Mucosa of rectum (tissue), 2 donors: ENCODE measurements at regions not wholly inside any gene's neighbourhood (a gene's known extent, or its start where the extent isn't known, plus 50 kb on each side); places are given as distances from the start of the nearest gene placed in this dataset.

ENCODE experiments used
- H3K27ac ChIP-seq, 2 donors: one replicate each; pipeline ENCODE4 v1.7.0; 2013; ENCODE audit warnings: inconsistent platforms in 2 of 2, low read depth in 2 of 2, low read length in 2 of 2
- H3K27me3 ChIP-seq, 2 donors: one replicate each; pipeline ENCODE4 v1.7.0; 2013; ENCODE audit warnings: low read length in 2 of 2; ENCODE audit not compliant: control insufficient read depth in 2 of 2, insufficient read depth in 2 of 2
- H3K36me3 ChIP-seq, 2 donors: one replicate each; pipeline ENCODE4 v1.7.0; 2013; ENCODE audit warnings: low read length in 2 of 2; ENCODE audit not compliant: control insufficient read depth in 2 of 2, insufficient read depth in 2 of 2
- H3K4me1 ChIP-seq, 2 donors: one replicate each; pipeline ENCODE4 v1.7.0; 2013; ENCODE audit warnings: low read length in 2 of 2, mild to moderate bottlenecking in 1 of 2; ENCODE audit not compliant: control insufficient read depth in 2 of 2, insufficient read depth in 2 of 2
- H3K4me3 ChIP-seq, 2 donors: one replicate each; pipeline ENCODE4 v1.7.0; 2013; ENCODE audit warnings: low read length in 2 of 2
- H3K9ac ChIP-seq, 2 donors: one replicate each; pipeline ENCODE4 v1.7.0; 2013; ENCODE audit warnings: low read length in 2 of 2, low read depth in 1 of 2, mild to moderate bottlenecking in 1 of 2
- H3K9me3 ChIP-seq, 2 donors: one replicate each; pipeline ENCODE4 v1.7.0; 2013; ENCODE audit warnings: low read length in 2 of 2; ENCODE audit not compliant: control insufficient read depth in 2 of 2
- donor health status: healthy.
- donor health status: Normal muscosa, but diverticular disease.

- no peaks in the 10 kb centered on the region for H3K36me3 ChIP-seq
- H3K4me3 ChIP-seq: no peak overlapping the region
- H3K4me1 ChIP-seq: no peaks in the 10 kb centered on the region
- no peak overlapping the region for H3K9ac ChIP-seq
- no peak overlapping the region for H3K27ac ChIP-seq
- H3K9me3 ChIP-seq: peaks cover 0 to 2% of the 10 kb centered on the region in 2 donors
- no peaks in the 10 kb centered on the region for H3K27me3 ChIP-seq
These were observed 281.9 kb upstream of the MTPN start for GRCh38 chr7:136259074-136259473.

- Histone ChIP-seq H3K4me1 (no peaks in the 10 kb centered on the region), H3K27ac (no peak overlapping the region), H3K9me3 (peaks cover 0 to 2% of the 10 kb centered on the region in 2 donors), H3K27me3 (no peaks in the 10 kb centered on the region), H3K4me3 (no peak overlapping the region), H3K36me3 (no peaks in the 10 kb centered on the region), H3K9ac (no peak overlapping the region)
These were observed 279.3 kb upstream of the MTPN start for GRCh38 chr7:136256491-136256890.

- Histone ChIP-seq H3K4me1 (no peaks in the 10 kb centered on the region), H3K27me3 (no peaks in the 10 kb centered on the region), H3K4me3 (no peak overlapping the region), H3K27ac (no peak overlapping the region), H3K36me3 (no peaks in the 10 kb centered on the region), H3K9me3 (peaks cover 0 to 2% of the 10 kb centered on the region in 2 donors), H3K9ac (no peak overlapping the region)
These were observed 277.0 kb upstream of the MTPN start for GRCh38 chr7:136254148-136254547.

DNA sequence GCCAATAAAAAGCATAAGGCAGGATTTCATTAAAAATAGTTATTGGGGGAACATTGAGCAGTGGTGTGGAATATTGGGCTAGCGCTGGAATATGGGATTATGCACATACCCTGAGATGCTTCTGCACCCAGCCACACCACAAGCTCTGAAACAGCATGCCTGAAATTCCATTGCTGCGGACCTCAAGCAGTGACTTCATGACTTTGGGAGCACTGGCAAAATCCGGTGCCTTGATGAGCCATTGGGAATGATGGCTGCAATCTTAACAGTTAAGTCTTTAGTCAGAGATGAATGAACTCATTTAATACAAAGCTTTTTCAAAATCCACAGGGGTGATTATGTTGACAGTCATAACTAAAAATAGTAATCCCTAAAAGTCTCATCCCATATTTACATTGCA is 274.7 kb upstream of the MTPN start:
- Histone ChIP-seq H3K36me3 (no peaks in the 10 kb centered on the region), H3K4me3 (no peak overlapping the region), H3K4me1 (no peaks in the 10 kb centered on the region), H3K27ac (no peak overlapping the region), H3K9me3 (peaks cover 0 to 2% of the 10 kb centered on the region in 2 donors), H3K9ac (no peak overlapping the region), H3K27me3 (no peaks in the 10 kb centered on the region)

GRCh38 chr7:136247211-136247610 is 270.1 kb upstream of the MTPN start:
- Histone ChIP-seq H3K36me3 (no peaks in the 10 kb centered on the region), H3K4me3 (no peak overlapping the region), H3K4me1 (no peaks in the 10 kb centered on the region), H3K9ac (no peak overlapping the region), H3K27ac (no peak overlapping the region), H3K9me3 (peaks cover 0 to 2% of the 10 kb centered on the region in 2 donors), H3K27me3 (no peaks in the 10 kb centered on the region)

DNA sequence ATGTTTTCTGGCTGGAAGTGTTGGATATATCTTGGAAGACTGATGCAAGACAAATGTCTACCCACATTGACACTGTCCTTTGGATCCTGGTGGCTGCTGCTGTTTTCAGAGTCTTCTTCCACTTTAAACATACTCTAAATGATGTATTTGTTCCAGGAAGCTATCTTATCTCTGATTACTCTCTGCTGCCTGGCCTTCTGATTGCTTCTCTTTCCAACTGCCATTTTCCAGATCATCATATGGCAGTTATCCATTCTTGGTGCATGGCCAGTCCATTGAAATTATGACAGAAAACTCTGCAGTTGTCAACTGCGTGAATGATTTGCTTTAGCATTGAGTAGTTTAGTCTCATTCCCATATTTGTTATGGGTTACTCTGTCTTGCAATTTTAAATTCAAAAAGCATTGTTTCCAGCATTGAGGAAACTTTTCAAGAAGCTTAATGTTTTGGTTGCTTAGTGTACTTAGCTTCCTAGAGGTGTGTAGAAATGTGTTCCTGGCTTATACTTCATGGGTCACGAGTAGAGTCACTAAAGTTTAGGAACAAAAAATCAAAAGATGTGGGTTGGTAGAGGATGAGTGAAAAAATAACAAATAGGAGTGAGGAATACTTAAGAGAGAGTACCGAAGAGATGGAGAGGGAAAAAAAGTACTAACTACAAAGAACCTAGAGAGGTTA is 268.3 kb upstream of the MTPN start:
- no peak overlapping the region for H3K4me3 ChIP-seq
- H3K27ac ChIP-seq: no peak overlapping the region
- no peak overlapping the region for H3K9ac ChIP-seq
- no peaks in the 10 kb centered on the region for H3K4me1 ChIP-seq
- H3K9me3 ChIP-seq: peaks cover 0 to 2% of the 10 kb centered on the region in 2 donors
- H3K27me3 ChIP-seq: no peaks in the 10 kb centered on the region
- no peaks in the 10 kb centered on the region for H3K36me3 ChIP-seq

GRCh38 chr7:136234040-136234439 is 256.9 kb upstream of the MTPN start:
- no peaks in the 10 kb centered on the region for H3K27me3 ChIP-seq
- H3K4me3 ChIP-seq: no peak overlapping the region
- H3K36me3 ChIP-seq: no peaks in the 10 kb centered on the region
- no peaks in the 10 kb centered on the region for H3K4me1 ChIP-seq
- H3K9me3 ChIP-seq: peaks cover 3 to 4% of the 10 kb centered on the region in 2 donors
- no peak overlapping the region for H3K27ac ChIP-seq
- H3K9ac ChIP-seq: no peak overlapping the region

GRCh38 chr7:136230210-136230609 is 253.1 kb upstream of the MTPN start:
- no peak overlapping the region for H3K9ac ChIP-seq
- peaks cover 3 to 4% of the 10 kb centered on the region in 2 donors for H3K9me3 ChIP-seq
- H3K4me3 ChIP-seq: no peak overlapping the region
- H3K27ac ChIP-seq: no peak overlapping the region
- no peaks in the 10 kb centered on the region for H3K36me3 ChIP-seq
- no peaks in the 10 kb centered on the region for H3K27me3 ChIP-seq
- H3K4me1 ChIP-seq: no peaks in the 10 kb centered on the region

- H3K27ac ChIP-seq: no peak overlapping the region
- no peak overlapping the region for H3K4me3 ChIP-seq
- H3K27me3 ChIP-seq: no peaks in the 10 kb centered on the region
- peaks cover 3 to 4% of the 10 kb centered on the region in 2 donors for H3K9me3 ChIP-seq
- H3K9ac ChIP-seq: no peak overlapping the region
- no peaks in the 10 kb centered on the region for H3K4me1 ChIP-seq
- H3K36me3 ChIP-seq: no peaks in the 10 kb centered on the region
These were observed 252.6 kb upstream of the MTPN start for GRCh38 chr7:136229790-136230189.

DNA sequence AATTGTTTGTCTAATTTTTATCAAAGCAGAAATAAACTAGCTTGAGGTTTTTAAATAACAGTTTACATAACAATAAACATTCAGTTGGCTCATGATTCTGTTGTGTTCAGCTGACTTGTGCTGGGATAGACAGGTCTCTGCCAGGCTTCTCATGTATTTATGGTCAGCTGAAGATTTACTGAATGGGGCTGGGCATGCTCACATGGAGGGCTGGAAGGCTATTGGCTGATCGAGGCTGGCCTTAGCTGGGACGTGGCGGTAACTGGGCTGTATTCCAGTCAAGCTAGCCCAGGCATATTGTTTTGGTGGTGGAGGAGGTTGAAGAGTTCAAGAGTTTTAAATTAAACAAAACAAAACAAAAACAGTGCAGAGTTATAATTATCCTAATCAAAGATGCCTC is 251.0 kb upstream of the MTPN start:
- Histone ChIP-seq H3K4me3 (no peak overlapping the region), H3K27me3 (no peaks in the 10 kb centered on the region), H3K9ac (no peak overlapping the region), H3K36me3 (no peaks in the 10 kb centered on the region), H3K27ac (no peak overlapping the region), H3K4me1 (no peaks in the 10 kb centered on the region), H3K9me3 (peaks cover 3% of the 10 kb centered on the region in 2 donors)
